ENCODE measurements at regions not wholly inside any gene's neighbourhood (a gene's known extent, or its start where the extent isn't known, plus 50 kb on each side); places are given as distances from the start of the nearest gene placed in this dataset.

- ChIA-PET CTCF (no interaction called here), POLR2A (ENCODE audit: low non-redundant PET) (no interaction called here)
- H3K4me3 ChIP-seq (ENCODE audit: low read depth, low read length, poor library complexity, severe bottlenecking): no peak overlapping the region
- H3K9me3 ChIP-seq (ENCODE audit: low read depth, low read length, poor library complexity, severe bottlenecking): no peaks in the 10 kb centered on the region
- no TSS peak for BruUV-seq (replicated peaks)
- H3K27ac ChIP-seq (ENCODE audit: low read depth, low read length, poor library complexity, severe bottlenecking): no peak overlapping the region
- DNase-seq (ENCODE audit: low spot score): no peak
- intact Hi-C loops (cut with micrococcal nuclease; ENCODE audit: unreplicated experiment): no loop called here
- H3K27me3 ChIP-seq (replicated peaks; ENCODE audit: insufficient read depth, low read depth, low read length, poor library complexity): no peaks in the 10 kb centered on the region
- no peaks in the 10 kb centered on the region for H3K36me3 ChIP-seq (ENCODE audit: insufficient read depth, low read length, poor library complexity, severe bottlenecking)
- TF ChIP-seq CTCF (conservative IDR thresholded peaks at IDR 0.05; ENCODE audit: low read depth, low read length) (no peak), EZH2 (IDR thresholded peaks at IDR 0.05; ENCODE audit: borderline replicate concordance, low read depth, low read length, poor library complexity, severe bottlenecking) (no peak)
- H3K4me1 ChIP-seq (ENCODE audit: insufficient read depth, low read length, poor library complexity, severe bottlenecking): no peaks in the 10 kb centered on the region
Observed at GRCh38 chr7:68752485-68753178, 845.6 kb upstream of the AUTS2 start.

- DNase-seq (ENCODE audit: low spot score): no peak
- Histone ChIP-seq H3K4me3 (ENCODE audit: low read depth, low read length, poor library complexity, severe bottlenecking) (no peak overlapping the region), H3K27ac (ENCODE audit: low read depth, low read length, poor library complexity, severe bottlenecking) (no peak overlapping the region), H3K27me3 (replicated peaks; ENCODE audit: insufficient read depth, low read depth, low read length, poor library complexity) (no peaks in the 10 kb centered on the region), H3K36me3 (ENCODE audit: insufficient read depth, low read length, poor library complexity, severe bottlenecking) (no peaks in the 10 kb centered on the region), H3K9me3 (ENCODE audit: low read depth, low read length, poor library complexity, severe bottlenecking) (no peaks in the 10 kb centered on the region), H3K4me1 (ENCODE audit: insufficient read depth, low read length, poor library complexity, severe bottlenecking) (no peaks in the 10 kb centered on the region)
- no TSS peak for BruUV-seq (replicated peaks)
- POLR2A ChIA-PET (ENCODE audit: low non-redundant PET): no interaction called here
- intact Hi-C loops (cut with micrococcal nuclease; ENCODE audit: unreplicated experiment): no loop called here
- CTCF ChIA-PET: no interaction called here
- no peak for TF ChIP-seq CTCF (conservative IDR thresholded peaks at IDR 0.05; ENCODE audit: low read depth, low read length)
Observed at GRCh38 chr7:68754414-68754813, 843.9 kb upstream of the AUTS2 start.

GRCh38 chr7:68756986-68757495 is 841.2 kb upstream of the AUTS2 start:
- H3K4me3 ChIP-seq (ENCODE audit: low read depth, low read length, poor library complexity, severe bottlenecking): no peak overlapping the region
- no peaks in the 10 kb centered on the region for H3K4me1 ChIP-seq (ENCODE audit: insufficient read depth, low read length, poor library complexity, severe bottlenecking)
- no peak for TF ChIP-seq CTCF (conservative IDR thresholded peaks at IDR 0.05; ENCODE audit: low read depth, low read length)
- TF ChIP-seq EZH2 (IDR thresholded peaks at IDR 0.05; ENCODE audit: borderline replicate concordance, low read depth, low read length, poor library complexity, severe bottlenecking): no peak
- H3K27me3 ChIP-seq (replicated peaks; ENCODE audit: insufficient read depth, low read depth, low read length, poor library complexity): no peaks in the 10 kb centered on the region
- intact Hi-C loops (cut with micrococcal nuclease; ENCODE audit: unreplicated experiment): no loop called here
- DNase-seq (ENCODE audit: low spot score): no peak
- H3K36me3 ChIP-seq (ENCODE audit: insufficient read depth, low read length, poor library complexity, severe bottlenecking): no peaks in the 10 kb centered on the region
- no TSS peak for BruUV-seq (replicated peaks)
- ChIA-PET POLR2A (ENCODE audit: low non-redundant PET) (no interaction called here), CTCF (no interaction called here)
- H3K9me3 ChIP-seq (ENCODE audit: low read depth, low read length, poor library complexity, severe bottlenecking): no peaks in the 10 kb centered on the region
- H3K27ac ChIP-seq (ENCODE audit: low read depth, low read length, poor library complexity, severe bottlenecking): no peak overlapping the region

Data from A673 (cell line).